EL (cell line): ENCODE measurements at regions not wholly inside any gene's neighbourhood (a gene's known extent, or its start where the extent isn't known, plus 50 kb on each side); places are given as distances from the start of the nearest gene placed in this dataset.
"Not testable (repeated sequence)": the region's sequence is repeated elsewhere in the genome, so short reads cannot be mapped to it uniquely, and the experiment has no call there.

Experiments used
- DNase-seq: peaks from one replicate; pipeline ENCODE4 v3.0.0-alpha.2; 2016

DNA sequence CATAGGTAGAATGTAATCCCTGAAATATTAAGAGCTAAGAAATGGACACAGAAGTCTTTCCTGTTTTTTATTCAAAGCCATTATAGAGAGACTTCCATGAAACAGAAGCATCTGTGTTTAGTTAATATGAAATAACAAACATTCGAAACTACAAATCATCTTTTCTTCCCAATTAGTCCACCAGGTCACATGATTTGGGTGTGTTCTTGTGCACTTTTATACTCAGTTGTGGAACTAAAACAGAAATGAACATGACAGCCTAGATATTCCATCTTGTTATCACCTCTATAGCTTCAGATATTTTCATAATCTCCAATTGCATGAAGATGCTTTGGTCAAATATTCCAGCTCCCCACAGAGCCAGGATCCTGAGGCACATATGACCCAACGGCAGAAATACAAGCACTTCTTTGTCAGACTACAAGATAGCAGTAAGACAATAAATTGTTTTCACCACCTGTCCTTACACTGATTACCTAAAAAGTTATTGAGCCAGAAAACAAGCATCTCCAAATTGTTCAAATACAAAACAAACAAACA lies 116.8 kb upstream of the BEND6 start:
- DNase-seq: no peak

DNA sequence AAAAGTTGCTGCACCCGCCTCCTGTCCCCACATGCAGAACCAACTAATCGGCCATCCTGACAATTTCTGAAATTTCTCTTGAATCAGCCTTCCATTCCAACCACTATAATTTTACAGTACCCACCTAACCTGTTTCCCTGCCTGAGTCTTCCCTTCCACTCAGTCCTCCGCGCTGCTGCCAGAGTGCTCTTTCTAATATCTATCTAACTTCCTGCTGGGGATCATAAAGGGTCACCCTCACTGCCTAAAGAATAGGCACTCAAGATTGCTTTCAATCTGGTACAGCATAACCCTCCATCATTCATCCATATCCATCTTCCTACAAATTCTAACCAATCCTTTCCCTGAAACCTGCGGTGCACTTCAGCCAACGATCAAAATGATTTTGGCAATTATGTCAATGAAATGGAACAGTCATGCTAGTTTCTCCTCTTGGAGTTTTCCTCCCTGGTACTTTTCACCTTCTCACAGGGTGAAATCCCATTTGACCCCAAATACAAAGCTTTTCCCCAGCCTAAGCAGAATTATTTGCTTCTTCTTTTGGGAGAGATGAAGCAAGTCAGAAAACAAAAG lies 117.5 kb upstream of the BEND6 start:
- DNase-seq: no peak

DNA sequence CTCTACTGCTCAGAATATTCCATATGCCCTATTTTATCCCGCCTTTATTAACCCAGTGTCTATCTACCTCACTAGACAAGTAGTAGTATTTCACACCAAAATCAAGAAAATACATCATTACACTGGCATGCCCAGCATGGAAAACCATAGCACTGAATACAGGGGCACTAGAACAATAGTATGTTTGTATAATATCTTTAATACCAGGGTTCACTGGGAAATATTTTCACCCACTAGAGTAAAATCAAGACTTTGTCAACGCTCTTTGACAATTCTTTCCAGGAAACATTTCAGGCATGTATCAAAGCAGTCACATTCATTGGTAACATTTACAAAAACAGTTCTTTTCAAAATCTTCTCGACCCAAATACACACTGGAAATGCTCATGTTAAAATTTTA lies 119.3 kb upstream of the BEND6 start:
- DNase-seq: no peak

- no peak for DNase-seq
Observed at GRCh38 chr6:56833873-56834272, 121.0 kb upstream of the BEND6 start.

DNA sequence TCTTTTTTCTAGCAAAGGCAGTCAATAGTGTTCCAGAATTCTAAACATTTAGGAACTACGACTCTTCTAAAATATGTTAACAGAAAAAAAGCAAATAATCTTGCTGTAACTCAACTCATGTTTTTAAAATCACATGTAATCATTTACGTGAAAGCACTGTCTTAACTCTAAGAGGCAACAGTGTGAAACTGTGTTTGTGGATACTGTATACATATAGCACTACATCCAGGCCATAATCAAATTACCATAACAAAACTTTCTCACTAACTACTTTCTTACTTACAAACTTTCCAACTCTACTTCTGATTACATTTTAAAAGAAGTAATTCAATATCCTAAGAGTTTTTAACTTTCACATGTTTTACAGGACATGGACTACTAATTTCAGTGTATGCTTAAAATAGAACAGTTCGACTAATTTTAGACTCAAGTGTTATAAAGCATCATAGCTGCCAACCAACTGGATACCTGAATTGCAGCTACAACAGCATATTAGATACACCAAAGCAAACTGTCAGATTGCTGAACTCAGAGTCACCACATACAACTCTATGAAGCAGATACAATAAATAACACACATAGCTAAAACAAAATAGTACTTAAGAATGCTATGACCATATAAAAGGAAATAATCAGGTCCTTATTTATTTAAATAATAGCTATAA lies 121.6 kb upstream of the BEND6 start:
- DNase-seq: no peak

- DNase-seq: no peak
Observed at GRCh38 chr6:56832225-56832624, 122.7 kb upstream of the BEND6 start.

DNA sequence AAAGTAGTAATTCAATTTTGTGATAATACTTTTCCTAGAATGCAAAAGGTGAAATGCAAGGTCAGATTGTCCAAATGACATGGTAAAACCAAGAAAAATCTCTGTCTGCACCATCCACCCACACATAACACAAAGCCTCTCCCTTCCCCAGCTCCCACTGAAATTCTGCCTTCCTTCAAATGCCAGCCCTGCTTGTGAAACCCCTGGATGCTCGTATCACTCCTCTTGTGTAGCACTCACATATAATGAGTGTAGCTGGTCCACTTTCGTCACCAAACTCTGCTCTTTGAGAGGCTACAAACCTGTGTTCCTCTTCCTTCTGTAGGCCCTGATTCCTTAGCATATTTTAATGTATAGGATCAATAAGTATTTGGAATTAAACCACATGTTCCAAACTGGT lies 123.6 kb upstream of the BEND6 start:
- DNase-seq: no peak

GRCh38 chr6:56827908-56828649 lies 126.8 kb upstream of the BEND6 start:
- DNase-seq: no peak

DNA sequence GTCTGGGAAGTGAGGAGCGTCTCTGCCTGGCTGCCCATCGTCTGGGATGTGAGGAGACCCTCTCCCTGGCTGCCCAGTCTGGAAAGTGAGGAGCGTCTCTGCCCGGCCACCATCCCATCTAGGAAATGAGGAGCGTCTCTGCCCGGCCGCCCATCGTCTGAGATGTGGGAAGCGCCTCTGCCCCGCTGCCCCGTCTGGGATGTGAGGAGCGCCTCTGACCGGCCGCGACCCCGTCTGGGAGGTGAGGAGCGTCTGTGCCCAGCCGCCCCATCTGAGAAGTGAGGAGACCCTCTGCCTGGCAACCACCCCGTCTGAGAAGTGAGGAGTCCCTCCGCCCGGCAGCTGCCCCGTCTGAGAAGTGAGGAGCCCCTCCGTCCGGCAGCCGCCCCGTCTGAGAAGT lies 130.5 kb upstream of the BEND6 start:
- not testable (repeated sequence) for DNase-seq

DNA sequence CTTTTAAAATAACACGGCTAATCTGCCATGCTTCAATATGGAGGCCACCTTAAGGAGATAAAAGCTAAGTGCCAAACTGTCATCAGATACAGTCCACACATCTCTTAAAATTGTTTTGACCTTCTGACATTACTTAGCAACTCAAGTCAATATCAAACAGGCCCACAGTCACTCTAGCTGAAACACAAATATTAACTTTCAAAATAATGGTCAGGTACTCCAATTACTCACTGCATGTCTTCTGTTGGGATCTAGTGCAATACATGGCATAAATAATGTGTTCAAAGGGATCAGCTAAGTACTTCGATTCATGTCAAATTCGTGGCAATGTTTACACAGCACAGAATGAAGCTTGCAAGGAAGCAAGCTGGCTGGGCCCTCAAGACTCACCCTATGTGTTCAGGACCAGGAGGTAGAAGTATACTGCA lies 133.9 kb upstream of the BEND6 start:
- no peak for DNase-seq

DNA sequence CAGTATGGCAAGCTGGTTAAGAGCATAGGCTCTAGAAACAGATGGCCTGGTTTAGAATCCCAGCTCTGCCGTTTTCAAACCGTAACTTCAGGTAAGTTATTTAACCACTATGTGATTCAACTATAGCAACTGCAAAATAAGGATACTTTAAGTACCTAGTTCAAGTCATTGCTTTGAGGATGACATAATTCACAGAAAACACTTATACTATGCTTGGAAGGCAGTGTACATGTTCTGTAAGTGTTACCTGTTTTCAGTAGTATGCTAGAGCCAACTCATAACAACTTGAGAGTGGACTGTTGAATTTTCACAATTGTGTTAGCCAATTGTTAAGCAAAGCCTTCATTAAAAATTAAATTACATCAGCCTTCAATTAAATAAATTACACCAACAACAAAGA lies 134.8 kb upstream of the BEND6 start:
- no peak for DNase-seq

- DNase-seq: no peak
Observed at GRCh38 chr6:56819604-56820003, 135.3 kb upstream of the BEND6 start.

DNA sequence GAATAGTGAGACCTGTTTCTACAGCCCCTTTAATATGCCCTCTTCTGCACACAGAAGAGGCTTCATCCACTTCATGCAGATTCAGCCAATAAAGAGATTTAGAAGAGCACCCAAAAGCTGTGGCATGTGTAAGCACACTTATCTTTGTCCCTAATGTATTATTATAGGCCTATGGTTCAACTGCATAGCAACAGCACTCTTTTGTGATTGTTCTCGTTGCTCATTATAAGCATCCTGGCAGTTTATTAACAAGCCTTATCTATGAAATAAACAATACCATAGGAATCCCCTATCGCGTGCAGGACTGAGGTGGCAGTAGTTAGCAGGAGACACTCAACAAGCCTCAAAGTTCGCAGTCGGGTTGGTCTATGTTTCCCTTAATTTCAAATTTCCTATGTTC lies 138.5 kb upstream of the BEND6 start:
- no peak for DNase-seq

GRCh38 chr6:56815436-56815835 lies 139.5 kb upstream of the BEND6 start:
- DNase-seq: no peak

DNA sequence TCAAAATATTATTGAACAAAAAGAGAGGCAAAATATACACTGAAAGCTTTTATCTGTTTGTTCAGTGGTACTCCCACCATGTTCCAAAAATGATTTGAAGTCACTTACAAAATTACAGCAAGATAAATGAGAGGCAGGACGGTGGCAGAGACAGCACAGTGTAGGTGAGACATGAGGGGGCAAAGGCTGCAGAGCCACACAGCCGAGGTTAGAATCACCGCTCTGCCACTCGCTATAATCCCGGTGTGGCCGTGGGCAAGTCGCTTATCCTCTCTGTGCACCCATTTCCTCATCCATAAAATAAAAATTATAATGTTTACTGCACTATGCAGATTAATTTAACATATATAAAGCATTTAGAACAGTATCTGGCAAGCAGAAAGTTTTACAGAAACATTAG lies 140.1 kb upstream of the BEND6 start:
- no peak for DNase-seq

DNA sequence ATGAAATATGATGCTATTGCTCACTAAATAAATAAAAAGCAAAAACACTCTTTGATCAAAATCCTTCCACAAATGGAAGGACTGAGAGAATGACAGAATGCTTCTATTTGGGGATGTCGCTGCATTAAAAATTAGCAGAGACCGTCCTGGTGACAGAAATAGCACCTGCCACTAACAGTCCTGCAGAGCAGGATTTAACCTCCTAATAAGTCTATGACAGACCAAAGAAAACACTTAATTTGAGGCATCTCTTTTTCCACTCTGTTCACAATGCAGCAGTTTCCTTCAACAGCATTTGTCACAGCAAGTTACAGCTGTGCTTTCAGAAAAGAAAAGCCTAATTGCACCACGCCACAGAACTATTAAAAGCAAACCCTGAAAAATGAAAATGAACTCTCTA lies 140.6 kb upstream of the BEND6 start:
- DNase-seq: no peak

GRCh38 chr6:56812851-56813250 lies 142.1 kb upstream of the BEND6 start:
- not testable (repeated sequence) for DNase-seq

- peak; percentile 98 for DNase-seq
Observed at GRCh38 chr6:56808871-56809359, 146.0 kb upstream of the BEND6 start.

DNA sequence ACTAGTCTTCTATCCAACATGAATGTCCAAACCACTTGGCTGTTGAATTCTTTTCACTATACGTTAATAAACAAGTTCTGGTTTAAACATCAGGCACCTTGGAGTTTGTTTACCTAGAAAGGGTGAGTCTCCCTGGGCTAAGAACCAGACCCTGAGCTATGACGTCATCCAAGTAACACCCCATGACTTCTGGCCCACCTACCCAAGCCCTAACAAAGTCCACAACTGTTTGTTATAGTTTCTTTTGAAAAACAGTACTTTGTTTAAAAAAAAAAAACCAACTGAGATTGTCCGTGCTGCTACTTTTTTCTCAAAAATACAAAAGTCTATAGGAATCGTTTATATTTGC lies 146.9 kb upstream of the BEND6 start:
- DNase-seq: no peak

DNA sequence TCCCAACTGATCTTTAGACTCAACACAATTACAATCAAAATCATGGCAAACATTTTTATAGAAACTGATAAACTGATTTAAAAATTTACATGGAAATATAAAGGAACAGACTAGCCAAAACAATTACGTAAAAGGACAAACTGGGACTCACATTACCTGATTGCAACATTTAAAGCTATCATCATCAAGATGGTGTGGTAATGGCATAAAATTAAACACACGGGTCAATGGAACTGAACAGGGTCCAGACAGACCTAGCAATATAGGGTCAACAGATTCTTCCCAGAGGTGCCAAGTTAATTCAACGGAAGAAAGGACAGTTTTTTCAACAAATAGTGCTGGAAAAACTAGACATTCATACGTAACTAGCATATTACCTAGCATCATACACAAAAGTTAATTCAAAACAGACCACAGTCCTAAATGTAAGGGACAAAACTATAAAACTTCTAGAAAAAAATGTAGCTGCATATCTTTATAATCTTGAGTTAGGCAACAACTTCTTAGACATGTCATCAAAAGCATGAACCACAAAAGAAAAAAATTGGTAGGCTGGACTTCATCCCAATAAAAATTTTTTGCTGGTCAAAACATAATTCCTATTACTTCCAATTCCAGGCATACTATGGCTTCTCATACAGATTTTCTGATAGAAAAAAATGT lies 147.4 kb upstream of the BEND6 start:
- peak; percentile 34 for DNase-seq

- no peak for DNase-seq
Observed at GRCh38 chr6:56806368-56806767, 148.5 kb upstream of the BEND6 start.

DNA sequence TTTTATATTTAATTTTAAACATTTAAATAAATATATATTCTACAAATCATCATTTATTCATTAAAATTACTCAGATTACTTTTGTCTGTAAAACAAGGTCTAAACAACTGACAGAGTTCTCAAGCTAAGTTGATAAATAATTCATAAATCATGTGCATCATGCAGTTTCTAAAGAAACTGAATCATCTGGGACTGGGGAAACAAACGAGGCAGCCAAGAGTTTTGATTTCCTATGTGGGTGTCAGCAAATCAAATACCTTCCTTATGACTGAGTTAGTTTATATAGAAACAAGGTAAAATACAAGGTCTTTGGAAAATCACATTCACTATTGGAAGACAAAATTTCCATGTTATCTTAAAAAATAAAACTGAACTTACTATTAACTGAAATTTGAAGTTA lies 149.9 kb upstream of the BEND6 start:
- peak; percentile 74 for DNase-seq

DNA sequence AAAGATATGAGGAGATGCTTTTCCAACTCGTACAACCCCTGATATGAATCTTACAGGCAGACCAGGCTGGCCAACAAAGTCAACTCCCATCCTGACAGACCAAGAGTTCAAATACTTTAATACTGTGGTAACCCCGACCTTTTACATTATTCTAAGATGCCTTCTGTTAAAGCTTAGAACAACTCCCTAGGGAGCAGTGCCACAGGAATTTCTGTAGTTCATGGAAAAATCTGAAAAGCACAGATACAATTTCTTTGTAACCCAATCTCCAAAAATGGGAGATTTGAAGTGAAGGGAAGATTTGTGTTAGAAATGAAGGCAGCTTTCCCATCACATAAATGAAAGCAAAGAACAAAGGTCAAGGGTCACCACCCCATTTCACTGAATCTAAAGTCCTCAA lies 151.3 kb upstream of the BEND6 start:
- peak; percentile 81 for DNase-seq

DNA sequence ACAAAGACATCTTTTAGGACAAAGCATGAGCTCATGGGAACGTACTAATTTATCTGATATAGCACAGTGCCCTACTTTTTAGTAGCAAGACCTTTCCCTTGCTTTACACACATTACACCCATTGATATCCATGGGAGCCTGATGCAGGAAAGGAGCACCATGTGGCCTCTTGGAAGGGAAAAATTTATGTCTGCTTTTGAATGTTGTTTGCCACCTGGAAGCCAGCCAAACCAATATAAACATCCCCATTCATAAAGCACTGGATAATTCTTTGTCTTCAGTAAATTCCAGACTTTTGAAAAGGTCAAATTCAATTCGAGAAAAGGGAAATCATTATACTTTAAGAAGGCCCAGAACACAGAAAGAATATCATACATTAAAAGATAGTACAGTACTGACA lies 152.3 kb upstream of the BEND6 start:
- peak; percentile 83 for DNase-seq
